ENCODE measurements at regions not wholly inside any gene's neighbourhood (a gene's known extent, or its start where the extent isn't known, plus 50 kb on each side); places are given as distances from the start of the nearest gene placed in this dataset.

GRCh38 chr6:48714250-48714649, 603.3 kb upstream of the PTCHD4 start (continued):
- TF ChIP-seq HINFP (CRISPR knock-in tag; IDR thresholded peaks at IDR 0.05; ENCODE audit: low read depth) (no peak), ZNF740 (CRISPR knock-in tag; IDR thresholded peaks at IDR 0.05) (no peak), CBX1 (IDR thresholded peaks at IDR 0.05; ENCODE audit: low read depth) (no peak), NFIC (IDR thresholded peaks at IDR 0.05; ENCODE audit: low read length) (no peak), PAF1 (CRISPR knock-in tag; IDR thresholded peaks at IDR 0.05) (no peak), ATF5 (CRISPR knock-in tag; IDR thresholded peaks at IDR 0.05; ENCODE audit: low read depth) (no peak)

- H3K4me3 ChIP-seq (replicated peaks in 1 of 3; ENCODE audit: insufficient read depth in 1 of 3, low read depth in 2 of 3, low read length in 3 of 3), result no peak overlapping the region
- H3K9ac ChIP-seq (ENCODE audit: insufficient read depth, low read depth, low read length), result no peak overlapping the region
- 1% methylated on average over 2 of the region's 2 CpGs for WGBS (ENCODE audit: low lambda C conversion rate)
- FAIRE-seq (no peak), DNase-seq (ENCODE audit: low spot score) (no peak), ATAC-seq (no peak)
- TF ChIP-seq SAFB2 (CRISPR knock-in tag; IDR thresholded peaks at IDR 0.05; ENCODE audit: borderline replicate concordance, low read depth) (no peak), YEATS4 (CRISPR knock-in tag; IDR thresholded peaks at IDR 0.05; ENCODE audit: borderline replicate concordance) (no peak), ZNF557 (CRISPR knock-in tag; IDR thresholded peaks at IDR 0.05) (no peak), TFAP4 (IDR thresholded peaks at IDR 0.05; ENCODE audit: borderline replicate concordance, low read depth) (no peak)
- no peaks in the 10 kb centered on the region for H3K4me1 ChIP-seq (ENCODE audit: insufficient read depth, low read length)
- CTCF ChIA-PET (ENCODE audit: low intra/inter-chr PET ratio, low total read pairs), result no interaction called here
- no peak overlapping the region for H3K4me2 ChIP-seq (ENCODE audit: low read depth, low read length)
- H3K27me3 ChIP-seq (ENCODE audit: control insufficient read depth in 1 of 2, insufficient read depth in 2 of 2, low read length in 2 of 2), result no peaks in the 10 kb centered on the region
- no peaks in the 10 kb centered on the region for H3K36me3 ChIP-seq (replicated peaks in 1 of 2; ENCODE audit: control insufficient read depth in 1 of 2, insufficient read depth in 2 of 2, low read length in 2 of 2)
- no peak overlapping the region for H2AFZ ChIP-seq (ENCODE audit: low read length)
- POLR2A ChIA-PET, result no interaction called here
- H3K9me3 ChIP-seq (ENCODE audit: low read length), result no peaks in the 10 kb centered on the region
- no peak overlapping the region for H3K27ac ChIP-seq (ENCODE audit: extremely low read length, insufficient read depth, low read length)
- in situ Hi-C loops (cut with HindIII; ENCODE audit: extremely low pct_ligation_motif_present, low pct_unique_long_range_greater_than_20kb), result no loop called here
- H4K20me1 ChIP-seq (ENCODE audit: insufficient read depth, low read length), result no peaks in the 10 kb centered on the region
- H3K79me2 ChIP-seq (ENCODE audit: insufficient read depth, low read length), result no peaks in the 10 kb centered on the region
- BruUV-seq (replicated peaks), result no TSS peak
- intact Hi-C loops (cut with micrococcal nuclease; ENCODE audit: unreplicated experiment), result no loop called here
Observed at GRCh38 chr6:48713612-48714011, 602.6 kb upstream of the PTCHD4 start.
